ENCODE measurements at regions not wholly inside any gene's neighbourhood (a gene's known extent, or its start where the extent isn't known, plus 50 kb on each side); places are given as distances from the start of the nearest gene placed in this dataset.
"Not testable (repeated sequence)": the region's sequence is repeated elsewhere in the genome, so short reads cannot be mapped to it uniquely, and the experiment has no call there.

- intact Hi-C loops (cut with micrococcal nuclease): no loop called here
- no peaks in the 10 kb centered on the region for H3K27me3 Mint-ChIP-seq
- no peaks in the 10 kb centered on the region for H3K36me3 Mint-ChIP-seq (ENCODE audit: low read depth)
- H3K9me3 Mint-ChIP-seq: no peaks in the 10 kb centered on the region
- no peak overlapping the region for H3K27ac Mint-ChIP-seq
- no peaks in the 10 kb centered on the region for H3K4me1 Mint-ChIP-seq (ENCODE audit: low read depth)
- H3K4me3 Mint-ChIP-seq: no peak overlapping the region
These were observed 418.8 kb downstream of the TMEM135 start for GRCh38 chr11:87456499-87456898.

- Mint-ChIP-seq H3K9me3 (no peaks in the 10 kb centered on the region), H3K27ac (no peak overlapping the region), H3K27me3 (no peaks in the 10 kb centered on the region), H3K4me3 (no peak overlapping the region), H3K36me3 (ENCODE audit: low read depth) (no peaks in the 10 kb centered on the region), H3K4me1 (ENCODE audit: low read depth) (no peaks in the 10 kb centered on the region)
- intact Hi-C loops (cut with micrococcal nuclease): no loop called here
These were observed 417.4 kb downstream of the TMEM135 start for GRCh38 chr11:87455180-87455579.

GRCh38 chr11:87454241-87454640 lies 416.5 kb downstream of the TMEM135 start:
- intact Hi-C loops (cut with micrococcal nuclease): no loop called here
- no peaks in the 10 kb centered on the region for H3K36me3 Mint-ChIP-seq (ENCODE audit: low read depth)
- no peaks in the 10 kb centered on the region for H3K27me3 Mint-ChIP-seq
- H3K4me3 Mint-ChIP-seq: no peak overlapping the region
- no peaks in the 10 kb centered on the region for H3K4me1 Mint-ChIP-seq (ENCODE audit: low read depth)
- no peak overlapping the region for H3K27ac Mint-ChIP-seq
- H3K9me3 Mint-ChIP-seq: no peaks in the 10 kb centered on the region

GRCh38 chr11:87453531-87454089 lies 415.9 kb downstream of the TMEM135 start:
- no peak overlapping the region for H3K4me3 Mint-ChIP-seq
- H3K27ac Mint-ChIP-seq: no peak overlapping the region
- intact Hi-C loops (cut with micrococcal nuclease): no loop called here
- H3K9me3 Mint-ChIP-seq: no peaks in the 10 kb centered on the region
- H3K36me3 Mint-ChIP-seq (ENCODE audit: low read depth): no peaks in the 10 kb centered on the region
- no peaks in the 10 kb centered on the region for H3K27me3 Mint-ChIP-seq
- H3K4me1 Mint-ChIP-seq (ENCODE audit: low read depth): no peaks in the 10 kb centered on the region

DNA sequence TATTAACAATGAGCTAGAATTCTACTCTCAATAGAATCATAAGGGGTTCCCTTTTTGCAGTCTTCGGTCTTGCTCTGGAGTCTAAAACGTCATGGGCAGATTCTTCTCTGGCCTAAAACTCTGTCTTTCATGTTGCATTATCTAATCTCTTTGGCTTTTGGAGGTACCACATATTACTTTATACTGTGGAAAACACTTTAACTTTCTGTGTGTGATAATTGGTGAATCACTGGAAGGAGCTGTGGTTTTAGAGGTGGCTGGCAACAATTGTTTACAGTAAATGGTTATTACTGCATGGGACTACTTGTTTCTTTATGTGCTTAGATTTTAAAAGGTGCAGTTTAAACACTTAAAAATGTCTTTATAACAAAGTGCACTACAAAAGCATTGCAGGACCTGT lies 414.3 kb downstream of the TMEM135 start:
- H3K4me3 Mint-ChIP-seq; intact Hi-C loops (cut with micrococcal nuclease); H3K27ac Mint-ChIP-seq; H3K36me3 Mint-ChIP-seq (ENCODE audit: low read depth); H3K4me1 Mint-ChIP-seq (ENCODE audit: low read depth); H3K27me3 Mint-ChIP-seq; H3K9me3 Mint-ChIP-seq: not testable (repeated sequence)

DNA sequence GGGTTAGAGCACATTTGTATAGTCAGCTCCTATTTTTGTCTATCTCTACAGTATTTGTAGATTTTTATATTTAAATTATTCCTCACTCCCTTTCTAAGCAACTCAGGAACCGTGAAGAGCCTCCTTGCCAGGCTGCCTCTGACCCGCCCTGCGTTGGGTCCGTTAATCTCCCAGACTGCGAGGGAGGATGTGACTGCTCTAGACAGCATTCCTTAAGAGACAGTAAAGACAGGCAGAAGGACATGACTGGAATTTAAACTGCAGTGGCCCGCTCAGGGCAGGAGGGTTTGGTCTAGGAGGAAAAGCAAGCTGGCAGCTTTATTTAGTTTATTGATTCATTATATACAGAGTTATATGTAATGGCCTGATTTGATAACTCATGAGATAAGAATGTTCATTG lies 413.7 kb downstream of the TMEM135 start:
- H3K27ac Mint-ChIP-seq: no peak overlapping the region
- H3K27me3 Mint-ChIP-seq: peaks cover 1% of the 10 kb centered on the region
- no peaks in the 10 kb centered on the region for H3K9me3 Mint-ChIP-seq
- H3K4me3 Mint-ChIP-seq: no peak overlapping the region
- H3K36me3 Mint-ChIP-seq (ENCODE audit: low read depth): no peaks in the 10 kb centered on the region
- no peaks in the 10 kb centered on the region for H3K4me1 Mint-ChIP-seq (ENCODE audit: low read depth)
- intact Hi-C loops (cut with micrococcal nuclease): no loop called here

DNA sequence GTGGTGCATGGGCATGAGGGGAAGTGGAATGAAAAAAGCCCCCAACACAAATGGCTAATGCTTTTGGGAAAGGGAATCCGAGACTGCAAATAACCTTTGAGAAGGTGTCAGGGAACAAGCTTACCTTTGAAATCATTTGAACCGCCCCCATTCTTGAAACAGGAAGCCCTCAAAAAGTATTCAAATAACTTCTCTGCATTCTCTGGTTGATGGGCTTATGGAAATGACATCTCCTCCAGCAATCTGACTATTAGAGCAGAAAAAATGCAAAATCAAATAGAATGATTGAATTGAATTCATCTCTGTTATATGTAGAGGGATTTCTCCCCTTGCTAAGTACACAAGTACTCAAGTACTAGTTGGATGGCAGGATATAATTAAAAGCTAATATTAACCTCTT lies 409.9 kb downstream of the TMEM135 start:
- no peaks in the 10 kb centered on the region for H3K4me1 Mint-ChIP-seq (ENCODE audit: low read depth)
- intact Hi-C loops (cut with micrococcal nuclease): no loop called here
- H3K36me3 Mint-ChIP-seq (ENCODE audit: low read depth): no peaks in the 10 kb centered on the region
- no peaks in the 10 kb centered on the region for H3K9me3 Mint-ChIP-seq
- H3K27me3 Mint-ChIP-seq: peaks cover 1% of the 10 kb centered on the region
- H3K27ac Mint-ChIP-seq: no peak overlapping the region
- no peak overlapping the region for H3K4me3 Mint-ChIP-seq

DNA sequence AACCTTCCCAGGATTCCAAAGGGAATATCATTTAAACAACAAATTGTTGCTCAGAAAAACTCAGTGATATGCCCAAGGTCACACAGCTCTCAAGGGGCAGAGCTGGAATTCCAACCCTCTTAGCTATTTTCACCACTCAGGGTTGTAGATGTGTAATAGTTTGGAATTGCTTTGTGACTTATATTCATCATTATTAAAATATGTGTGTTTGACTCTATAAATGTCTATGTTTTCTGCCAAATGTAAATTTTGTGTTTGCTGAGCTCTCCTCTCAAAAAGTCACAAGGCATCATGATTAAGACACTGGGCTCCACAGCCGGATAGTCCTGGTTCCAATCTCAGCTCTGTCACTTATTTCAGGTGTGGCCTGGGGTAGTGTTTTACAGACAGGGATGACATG lies 407.3 kb downstream of the TMEM135 start:
- H3K36me3 Mint-ChIP-seq (ENCODE audit: low read depth): no peaks in the 10 kb centered on the region
- no peak overlapping the region for H3K4me3 Mint-ChIP-seq
- H3K4me1 Mint-ChIP-seq (ENCODE audit: low read depth): no peaks in the 10 kb centered on the region
- H3K27ac Mint-ChIP-seq: no peak overlapping the region
- H3K27me3 Mint-ChIP-seq: peaks cover 1% of the 10 kb centered on the region
- H3K9me3 Mint-ChIP-seq: no peaks in the 10 kb centered on the region
- intact Hi-C loops (cut with micrococcal nuclease): no loop called here

DNA sequence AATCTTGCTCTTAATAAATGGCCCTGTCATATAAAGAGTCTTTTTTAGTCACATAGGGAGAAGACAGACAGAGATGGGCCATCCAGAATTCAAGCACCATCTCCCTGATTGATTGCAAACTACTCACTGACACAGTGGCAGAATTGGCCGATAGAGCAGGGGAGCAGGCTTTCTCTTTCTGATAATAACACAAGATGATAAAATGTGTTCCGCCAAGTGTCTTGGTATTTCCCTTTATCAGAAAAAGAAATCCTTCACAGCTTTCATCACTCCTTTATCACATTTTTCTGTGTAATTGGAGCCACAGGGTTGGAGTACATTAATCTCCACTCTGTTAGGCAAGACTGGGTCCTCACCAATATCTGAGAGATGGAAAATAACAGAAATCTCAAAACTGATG lies 406.0 kb downstream of the TMEM135 start:
- Mint-ChIP-seq H3K36me3 (ENCODE audit: low read depth) (no peaks in the 10 kb centered on the region), H3K4me3 (no peak overlapping the region), H3K9me3 (no peaks in the 10 kb centered on the region), H3K4me1 (ENCODE audit: low read depth) (no peaks in the 10 kb centered on the region), H3K27ac (no peak overlapping the region), H3K27me3 (peaks cover 1% of the 10 kb centered on the region)
- intact Hi-C loops (cut with micrococcal nuclease): no loop called here

DNA sequence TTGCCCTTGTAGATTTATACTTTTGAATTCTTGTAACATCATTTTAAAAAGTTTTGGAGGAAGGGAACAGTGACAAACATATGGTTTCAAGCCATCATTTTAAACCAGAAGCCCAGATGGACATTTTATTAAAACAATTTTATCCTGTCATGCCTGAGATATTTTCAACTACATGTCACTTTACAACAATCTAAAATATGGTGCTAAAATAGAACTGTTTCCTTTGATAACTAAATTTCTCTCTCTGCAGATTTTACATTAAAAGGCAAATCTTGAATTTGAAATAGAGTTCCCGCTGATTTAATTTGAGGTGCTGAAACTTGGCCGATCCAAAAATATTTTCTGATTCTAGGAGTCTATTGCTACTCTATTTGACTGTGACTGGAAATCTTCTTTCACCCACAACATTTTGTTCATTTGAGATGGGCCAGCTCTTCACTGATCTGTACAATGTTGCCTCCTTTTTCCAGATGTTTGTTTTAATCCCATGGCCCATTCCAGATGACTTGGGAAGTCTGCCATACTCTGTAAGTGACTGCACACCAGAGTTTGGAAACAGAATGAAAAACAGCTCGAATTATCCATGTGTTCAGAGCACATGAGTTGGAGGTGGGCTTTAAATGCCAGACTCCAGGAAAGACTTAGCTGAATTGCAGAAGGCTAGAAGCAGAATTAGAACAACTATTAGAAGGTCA lies 402.5 kb downstream of the TMEM135 start:
- Mint-ChIP-seq H3K9me3 (no peaks in the 10 kb centered on the region), H3K36me3 (ENCODE audit: low read depth) (no peaks in the 10 kb centered on the region), H3K4me3 (no peak overlapping the region), H3K27ac (no peak overlapping the region), H3K27me3 (no peaks in the 10 kb centered on the region), H3K4me1 (ENCODE audit: low read depth) (no peaks in the 10 kb centered on the region)
- intact Hi-C loops (cut with micrococcal nuclease): no loop called here

DNA sequence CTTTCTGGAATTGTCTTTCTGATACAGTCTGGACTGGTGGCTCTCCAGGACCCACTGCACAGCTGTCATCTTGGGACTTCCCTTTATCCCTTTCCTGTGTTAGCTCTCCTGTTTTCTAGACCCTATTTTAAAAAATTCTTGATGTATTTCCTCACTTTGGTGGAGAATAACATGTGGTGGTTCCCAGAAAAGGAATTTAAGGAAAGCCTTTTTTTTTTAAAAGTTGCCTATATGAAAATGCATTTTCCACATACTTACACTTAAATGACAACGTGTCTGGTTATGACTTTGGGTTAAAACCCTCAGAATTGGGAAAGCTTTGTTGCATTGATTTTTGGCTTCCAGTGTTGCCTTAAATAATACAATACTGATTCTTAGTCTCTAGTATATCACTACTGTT lies 400.7 kb downstream of the TMEM135 start:
- H3K36me3 Mint-ChIP-seq (ENCODE audit: low read depth): no peaks in the 10 kb centered on the region
- intact Hi-C loops (cut with micrococcal nuclease): no loop called here
- H3K4me3 Mint-ChIP-seq: no peak overlapping the region
- H3K27ac Mint-ChIP-seq: no peak overlapping the region
- H3K9me3 Mint-ChIP-seq: no peaks in the 10 kb centered on the region
- no peaks in the 10 kb centered on the region for H3K4me1 Mint-ChIP-seq (ENCODE audit: low read depth)
- no peaks in the 10 kb centered on the region for H3K27me3 Mint-ChIP-seq

GRCh38 chr11:87437844-87438223 lies 400.1 kb downstream of the TMEM135 start:
- Mint-ChIP-seq H3K4me3 (no peak overlapping the region), H3K9me3 (no peaks in the 10 kb centered on the region), H3K27ac (no peak overlapping the region), H3K27me3 (no peaks in the 10 kb centered on the region), H3K36me3 (ENCODE audit: low read depth) (no peaks in the 10 kb centered on the region), H3K4me1 (ENCODE audit: low read depth) (no peaks in the 10 kb centered on the region)
- intact Hi-C loops (cut with micrococcal nuclease): no loop called here

DNA sequence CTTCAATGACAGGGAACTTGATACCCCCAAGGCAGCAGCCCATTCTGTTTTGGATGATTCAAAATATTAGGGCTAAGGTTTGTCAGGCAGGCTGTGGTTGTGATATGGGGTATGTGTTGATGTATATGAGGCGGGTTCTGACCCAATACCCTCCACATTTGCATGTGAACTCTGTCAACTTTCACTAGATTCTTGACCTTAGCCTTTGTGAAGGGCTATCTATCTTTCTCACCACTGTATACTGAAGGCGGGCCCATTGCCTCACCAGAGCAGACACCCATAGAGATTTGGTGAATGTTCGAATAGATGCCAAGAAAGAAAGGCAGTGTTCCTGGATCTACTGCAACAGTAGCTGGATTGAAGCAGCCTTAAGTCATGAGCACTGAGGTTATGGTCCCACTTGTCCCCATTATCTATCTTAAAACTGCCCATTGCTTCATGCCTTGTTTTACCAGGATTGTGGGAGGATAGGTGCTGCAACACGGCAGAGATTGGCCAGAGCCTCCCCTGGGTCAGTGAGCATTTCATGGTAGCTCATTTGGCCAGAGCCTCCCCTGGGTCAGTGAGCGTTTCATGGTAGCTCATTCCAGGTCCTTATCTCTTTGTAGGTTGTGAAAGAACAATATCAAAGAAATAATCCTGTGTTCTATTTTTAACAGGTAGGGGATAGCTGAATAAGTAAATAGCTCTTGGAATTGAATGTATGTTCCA lies 399.6 kb downstream of the TMEM135 start:
- no peaks in the 10 kb centered on the region for H3K9me3 Mint-ChIP-seq

DNA sequence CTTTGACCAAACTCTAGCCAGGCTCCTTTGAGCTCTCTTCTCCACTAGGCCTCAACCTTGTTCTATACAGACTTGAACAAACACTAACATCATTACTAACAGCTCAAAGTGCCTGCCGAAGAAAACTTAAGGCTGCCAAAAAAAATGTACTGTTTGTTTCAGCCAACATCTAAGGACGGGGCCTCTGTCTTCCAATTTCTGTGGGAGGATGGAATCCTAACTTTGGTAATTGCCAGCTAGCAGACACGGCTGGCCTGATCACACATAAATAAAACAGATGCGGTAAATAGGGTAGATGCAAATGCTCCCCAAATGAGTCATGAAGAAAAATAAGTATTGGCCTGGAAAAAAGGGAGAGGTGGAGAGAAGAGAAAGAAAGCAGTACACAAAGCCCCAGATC lies 394.3 kb downstream of the TMEM135 start:
- Mint-ChIP-seq H3K9me3 (no peaks in the 10 kb centered on the region), H3K27me3 (no peaks in the 10 kb centered on the region), H3K36me3 (ENCODE audit: low read depth) (no peaks in the 10 kb centered on the region), H3K4me3 (no peak overlapping the region), H3K27ac (no peak overlapping the region), H3K4me1 (ENCODE audit: low read depth) (no peaks in the 10 kb centered on the region)
- intact Hi-C loops (cut with micrococcal nuclease): no loop called here

More for the DNA sequence above, 399.6 kb downstream of the TMEM135 start:
- Mint-ChIP-seq H3K4me3 (no peak overlapping the region), H3K27me3 (no peaks in the 10 kb centered on the region), H3K36me3 (ENCODE audit: low read depth) (no peaks in the 10 kb centered on the region), H3K4me1 (ENCODE audit: low read depth) (no peaks in the 10 kb centered on the region), H3K27ac (no peak overlapping the region)
- intact Hi-C loops (cut with micrococcal nuclease): no loop called here

DNA sequence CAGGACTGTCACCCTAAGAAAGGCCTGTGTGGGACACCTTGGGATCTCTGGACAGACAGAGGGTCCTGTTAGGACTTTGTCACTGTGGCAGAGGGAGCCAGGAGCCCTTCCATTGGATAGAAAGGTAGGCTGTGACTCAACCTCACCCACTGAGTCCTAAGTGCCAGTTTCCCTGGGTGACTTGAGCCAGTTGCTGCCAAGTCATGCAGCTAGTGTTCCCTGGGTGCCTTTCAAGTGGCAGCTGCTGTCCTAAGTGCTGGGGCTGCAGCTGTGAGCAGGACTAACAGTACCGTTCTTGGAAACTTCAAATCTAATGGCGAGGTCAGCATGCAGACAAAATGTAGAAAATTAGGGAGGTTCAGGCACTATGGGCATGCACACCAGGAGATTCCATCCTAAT lies 393.7 kb downstream of the TMEM135 start:
- no peaks in the 10 kb centered on the region for H3K4me1 Mint-ChIP-seq (ENCODE audit: low read depth)
- no peaks in the 10 kb centered on the region for H3K36me3 Mint-ChIP-seq (ENCODE audit: low read depth)
- H3K27me3 Mint-ChIP-seq: no peaks in the 10 kb centered on the region
- no peaks in the 10 kb centered on the region for H3K9me3 Mint-ChIP-seq
- H3K4me3 Mint-ChIP-seq: no peak overlapping the region
- no peak overlapping the region for H3K27ac Mint-ChIP-seq
- intact Hi-C loops (cut with micrococcal nuclease): no loop called here
